IMR-90 (cell line): ENCODE measurements at regions not wholly inside any gene's neighbourhood (a gene's known extent, or its start where the extent isn't known, plus 50 kb on each side); places are given as distances from the start of the nearest gene placed in this dataset.

Experiments used
- ATAC-seq: fragments of 200-7000 bp; cut with Tn5 transposase; 2 replicates; pipeline ENCODE4 v1.9.1; 2020; ENCODE audit warnings: low read depth, mild to moderate bottlenecking, moderate library complexity
- BruUV-seq: library from RNA; stranded (reverse); fragments of 400-500 nt; replicated peaks from 2 replicates; lab custom pipeline; 2021; lab: Mats Ljungman, UMichigan
- CTCF ChIA-PET: fragments of 300-600 bp; formaldehyde crosslinking; extraction: SDS; loops from one replicate; lab custom pipeline; 2021; ENCODE audit warnings: antibody characterized with exemption; lab: Yijun Ruan, JAX
- POLR2A ChIA-PET: fragments of 300-600 bp; sonication (Branson Sonifier 250); formaldehyde crosslinking; loops from one replicate; lab custom pipeline; 2022; ENCODE audit warnings: antibody characterized with exemption; ENCODE audit not compliant: unreplicated experiment; lab: Charles Lee
- DNase-seq: peaks from one replicate; pipeline ENCODE4 v3.0.0; 2013
- H2AFZ ChIP-seq: replicated peaks from 2 replicates; pipeline ENCODE3; 2013; ENCODE audit warnings: low read length, mild to moderate bottlenecking; ENCODE audit not compliant: poor library complexity
- H2AK5ac ChIP-seq: 2 replicates; pipeline ENCODE4 v1.6.1; 2013; ENCODE audit warnings: low read depth, low read length, inconsistent platforms
- H2AK9ac ChIP-seq: replicated peaks from 2 replicates; pipeline ENCODE3; 2013; ENCODE audit warnings: mild to moderate bottlenecking, low read depth, low read length, moderate library complexity; ENCODE audit not compliant: poor library complexity
- H2BK120ac ChIP-seq: 2 replicates; pipeline ENCODE4 v1.6.1; 2013; ENCODE audit warnings: low read depth, low read length, inconsistent platforms
- H2BK15ac ChIP-seq: 3 replicates; pipeline ENCODE4 v1.6.1; 2013; ENCODE audit warnings: low read depth, low read length, inconsistent platforms
- H2BK20ac ChIP-seq: 2 replicates; pipeline ENCODE4 v1.6.1; 2013; ENCODE audit warnings: low read depth, mild to moderate bottlenecking, inconsistent platforms, low read length, moderate library complexity
- H2BK5ac ChIP-seq: 2 replicates; pipeline ENCODE4 v1.6.1; 2013; ENCODE audit warnings: mild to moderate bottlenecking, low read depth, low read length, inconsistent platforms; ENCODE audit not compliant: poor library complexity, severe bottlenecking
- H3K14ac ChIP-seq: replicated peaks from 2 replicates; pipeline ENCODE4 v1.6.1; 2013; ENCODE audit warnings: low read depth, low read length, inconsistent platforms
- H3K18ac ChIP-seq: 2 replicates; pipeline ENCODE4 v1.6.1; 2013; ENCODE audit warnings: low read depth, low read length, control low read depth
- H3K23ac ChIP-seq: 2 replicates; pipeline ENCODE4 v1.6.1; 2013; ENCODE audit warnings: low read depth, low read length, inconsistent platforms
- H3K27ac ChIP-seq: 2 replicates; pipeline ENCODE4 v1.5.1; 2013; ENCODE audit warnings: mild to moderate bottlenecking, control low read depth, low read length; ENCODE audit not compliant: insufficient read depth
- H3K27me3 ChIP-seq: 2 replicates; pipeline ENCODE4 v1.6.1; 2013; ENCODE audit warnings: low read length; ENCODE audit not compliant: control insufficient read depth, insufficient read depth
- H3K36me3 ChIP-seq: 2 replicates; pipeline ENCODE4 v1.6.1; 2013; ENCODE audit warnings: low read length, mixed read lengths; ENCODE audit not compliant: control insufficient read depth, insufficient read depth
- H3K4ac ChIP-seq: 2 replicates; pipeline ENCODE4 v1.6.1; 2013; ENCODE audit warnings: low read depth, low read length, inconsistent platforms
- H3K4me1 ChIP-seq: 2 replicates; pipeline ENCODE4 v1.6.1; 2013; ENCODE audit warnings: low read length, mixed read lengths; ENCODE audit not compliant: control insufficient read depth, insufficient read depth
- H3K4me2 ChIP-seq: 2 replicates; pipeline ENCODE4 v1.6.1; 2013; ENCODE audit warnings: low read depth, mild to moderate bottlenecking, control low read depth, low read length, moderate library complexity
- H3K4me3 ChIP-seq: 2 replicates; pipeline ENCODE4 v1.5.1; 2013; ENCODE audit warnings: low read depth, mild to moderate bottlenecking, control low read depth, low read length, moderate library complexity; ENCODE audit not compliant: insufficient read depth
- H3K56ac ChIP-seq: 2 replicates; pipeline ENCODE4 v1.6.1; 2013; ENCODE audit warnings: low read length, inconsistent platforms; ENCODE audit not compliant: insufficient read depth; ENCODE audit errors: extremely low read depth
- H3K79me1 ChIP-seq, 2 experiments: 2 replicates each; pipeline ENCODE4 v1.6.1; 2013; ENCODE audit warnings: low read length in 2 of 2, inconsistent platforms in 1 of 2, low read depth in 1 of 2
- H3K9ac ChIP-seq: 2 replicates; pipeline ENCODE4 v1.6.1; 2013; ENCODE audit warnings: low read depth, low read length, control low read depth
- H3K9me1 ChIP-seq: 2 replicates; pipeline ENCODE4 v1.6.1; 2013; ENCODE audit warnings: low read length, inconsistent platforms; ENCODE audit not compliant: insufficient read depth
- H3K9me3 ChIP-seq: 2 replicates; pipeline ENCODE4 v1.6.1; 2013; ENCODE audit warnings: low read length; ENCODE audit not compliant: control insufficient read depth, insufficient read depth
- H4K20me1 ChIP-seq: 2 replicates; pipeline ENCODE4 v1.6.1; 2013; ENCODE audit warnings: low read length, inconsistent platforms; ENCODE audit not compliant: insufficient read depth
- H4K5ac ChIP-seq: 2 replicates; pipeline ENCODE4 v1.6.1; 2013; ENCODE audit warnings: mild to moderate bottlenecking, low read depth, low read length, control low read depth
- H4K8ac ChIP-seq, 2 experiments: 2 replicates each; pipeline ENCODE4 v1.6.1; 2013; ENCODE audit warnings: low read depth in 2 of 2, low read length in 2 of 2, control low read depth in 1 of 2, inconsistent platforms in 1 of 2
- H4K91ac ChIP-seq: 2 replicates; pipeline ENCODE4 v1.6.1; 2013; ENCODE audit warnings: low read depth, low read length, inconsistent platforms; ENCODE audit not compliant: insufficient read depth
- RCOR1 ChIP-seq: IDR thresholded peaks from 2 replicates; pipeline ENCODE4 v1.6.1; 2012; ENCODE audit warnings: mild to moderate bottlenecking, low read length, improper control_type of control experiment; ENCODE audit not compliant: insufficient replicate concordance
- WGBS, 2 experiments: methylation state at CpG; one replicate each; pipeline versions ENCODE4 v1.1.5 to v1.1.7; 2013; ENCODE audit warnings: missing lambda C conversion rate in 2 of 2; ENCODE audit not compliant: insufficient read length in 1 of 2; ENCODE audit errors: extremely low coverage in 2 of 2; 5-methylcytosine and 5-hydroxymethylcytosine counted together
- dilution Hi-C: fragments of 300-500 bp; cut with HindIII; formaldehyde crosslinking; loops from one replicate; pipeline ENCODE4 v1.14.3; 2018; ENCODE audit warnings: low sequenced_read_pairs; ENCODE audit not compliant: unreplicated experiment
- in situ Hi-C: fragments of 300-500 bp; cut with MboI; formaldehyde crosslinking; loops from 3 replicates; pipeline ENCODE4 v1.14.3; 2019; ENCODE audit warnings: low sequenced_read_pairs, inconsistent platforms, mixed read lengths
- intact Hi-C: fragments of 100-400 bp; cut with micrococcal nuclease; formaldehyde crosslinking; loops from 2 replicates; pipeline ENCODE4 v1.10.0; 2022

- WGBS, 2 experiments = 100% methylated on average over 1 of the region's 2 CpGs; no CpG with 5 or more reads in 1 of the 2 experiments
Observed at GRCh38 chr1:119225831-119226230, 85.4 kb upstream of the WARS2 start.

More at GRCh38 chr1:119225831-119226230, 85.4 kb upstream of the WARS2 start:
- Histone ChIP-seq H3K23ac (no peak overlapping the region), H3K9ac (no peak overlapping the region), H3K4me3 (no peak overlapping the region), H4K5ac (no peak overlapping the region), H2AK5ac (no peak overlapping the region), H4K20me1 (no peaks in the 10 kb centered on the region), H3K4ac (no peak overlapping the region), H4K91ac (no peak overlapping the region), H2AK9ac (no peak overlapping the region), H2BK20ac (no peak overlapping the region), H2BK120ac (no peak overlapping the region), H2BK5ac (no peak overlapping the region), H3K4me2 (no peak overlapping the region), H3K14ac (no peak overlapping the region), H4K8ac (no peak overlapping the region), H2BK15ac (no peak overlapping the region), H3K9me1 (no peaks in the 10 kb centered on the region), H3K4me1 (no peaks in the 10 kb centered on the region; the same call in 1 of the 2 replicates), H3K36me3 (no peaks in the 10 kb centered on the region), H3K18ac (no peak overlapping the region), H3K56ac (no peak overlapping the region), H2AFZ (no peak overlapping the region), H3K79me1 (no peaks in the 10 kb centered on the region), H3K27me3 (no peaks in the 10 kb centered on the region), H3K27ac (no peak overlapping the region), H3K9me3 (no peaks in the 10 kb centered on the region)
- in situ Hi-C loops (no loop called here), intact Hi-C loops (no loop called here), dilution Hi-C loops (no loop called here)
- CTCF ChIA-PET = no interaction called here
- no peak for ATAC-seq
- DNase-seq = no peak
- POLR2A ChIA-PET = no interaction called here
- TF ChIP-seq RCOR1 = no peak
- BruUV-seq = no TSS peak
